GM12892 (cell line): ENCODE measurements at regions not wholly inside any gene's neighbourhood (a gene's known extent, or its start where the extent isn't known, plus 50 kb on each side); places are given as distances from the start of the nearest gene placed in this dataset.
"Not testable (repeated sequence)": the region's sequence is repeated elsewhere in the genome, so short reads cannot be mapped to it uniquely, and the experiment has no call there.

ENCODE experiments used
- DNase-seq: peaks from one replicate; pipeline ENCODE4 v3.0.0; 2011; ENCODE audit not compliant: insufficient read length
- FAIRE-seq: peaks from 2 replicates; lab custom pipeline; 2011; peaks lifted over from hg19 to GRCh38; lab: Jason Lieb, UNC
- POLR2A ChIP-seq: IDR thresholded peaks from 2 replicates; pipeline ENCODE4 v1.6.1; 2011; ENCODE audit warnings: low read depth, low read length, control low read depth
- POLR2AphosphoS5 ChIP-seq: IDR thresholded peaks from 2 replicates; pipeline ENCODE4 v1.6.1; 2011; ENCODE audit warnings: low read depth, low read length, control low read depth
- TAF1 ChIP-seq: IDR thresholded peaks from 2 replicates; pipeline ENCODE4 v1.6.1; 2011; ENCODE audit warnings: low read depth, mild to moderate bottlenecking, control low read depth, low read length, borderline replicate concordance

GRCh38 chr3:24545887-24546286, 51.2 kb upstream of the THRB start:
- TF ChIP-seq TAF1 (no peak), POLR2AphosphoS5 (no peak), POLR2A (no peak)
- FAIRE-seq (no peak), DNase-seq (no peak)

GRCh38 chr3:24548278-24548677, 53.6 kb upstream of the THRB start:
- DNase-seq, result no peak
- TF ChIP-seq POLR2A (no peak), TAF1 (no peak), POLR2AphosphoS5 (no peak)
- no peak for FAIRE-seq

- TF ChIP-seq POLR2A (no peak), POLR2AphosphoS5 (no peak), TAF1 (no peak)
- FAIRE-seq, result no peak
Observed at GRCh38 chr3:24550588-24550987, 55.9 kb upstream of the THRB start.

GRCh38 chr3:24551626-24552025, 57.0 kb upstream of the THRB start:
- DNase-seq (no peak), FAIRE-seq (no peak)
- no peak for TF ChIP-seq TAF1
- no peak for TF ChIP-seq POLR2A
- no peak for TF ChIP-seq POLR2AphosphoS5

More at GRCh38 chr3:24550588-24550987, 55.9 kb upstream of the THRB start:
- no peak for DNase-seq

GRCh38 chr3:24562895-24563294, 68.2 kb upstream of the THRB start:
- no peak for DNase-seq
- TF ChIP-seq TAF1 (no peak), POLR2A (no peak), POLR2AphosphoS5 (no peak)
- FAIRE-seq, result no peak

GRCh38 chr3:24565053-24565452, 70.4 kb upstream of the THRB start:
- FAIRE-seq (no peak), DNase-seq (no peak)

GRCh38 chr3:24565656-24566055, 71.0 kb upstream of the THRB start:
- FAIRE-seq (no peak), DNase-seq (no peak)
- no peak for TF ChIP-seq TAF1
- TF ChIP-seq POLR2A, result no peak
- no peak for TF ChIP-seq POLR2AphosphoS5

More at GRCh38 chr3:24565053-24565452, 70.4 kb upstream of the THRB start:
- TF ChIP-seq POLR2AphosphoS5, result no peak
- no peak for TF ChIP-seq POLR2A
- no peak for TF ChIP-seq TAF1

GRCh38 chr3:24566927-24567326, 72.3 kb upstream of the THRB start:
- TF ChIP-seq POLR2AphosphoS5 (no peak), TAF1 (no peak), POLR2A (no peak)
- FAIRE-seq (no peak), DNase-seq (no peak)

- not testable (repeated sequence) for FAIRE-seq, DNase-seq
Observed at GRCh38 chr3:24572409-24572808, 77.8 kb upstream of the THRB start.

- TF ChIP-seq POLR2A, result no peak
- TF ChIP-seq POLR2AphosphoS5, result no peak
- TF ChIP-seq TAF1, result no peak
- FAIRE-seq (no peak), DNase-seq (no peak)
Observed at GRCh38 chr3:24573576-24573975, 78.9 kb upstream of the THRB start.

- DNase-seq (no peak), FAIRE-seq (no peak)
- TF ChIP-seq POLR2A (no peak), TAF1 (no peak), POLR2AphosphoS5 (no peak)
Observed at GRCh38 chr3:24578324-24578723, 83.7 kb upstream of the THRB start.

- TF ChIP-seq POLR2AphosphoS5 (no peak), POLR2A (no peak), TAF1 (no peak)
- no peak for DNase-seq
- FAIRE-seq, result no peak
Observed at GRCh38 chr3:24578951-24579421, 84.3 kb upstream of the THRB start.
